GM13977 (cell line): ENCODE measurements at regions not wholly inside any gene's neighbourhood (a gene's known extent, or its start where the extent isn't known, plus 50 kb on each side); places are given as distances from the start of the nearest gene placed in this dataset.

Experiments used
- DNase-seq: peaks from one replicate; pipeline ENCODE4 v3.0.0; 2012; ENCODE audit warnings: low spot score
- CTCF ChIP-seq: IDR thresholded peaks from 2 replicates; pipeline ENCODE4 v1.5.1; 2012; ENCODE audit warnings: mild to moderate bottlenecking, control low read depth; ENCODE audit not compliant: insufficient read depth; ENCODE audit errors: extremely low read depth, missing control alignments
- in situ Hi-C: fragments of 300-500 bp; cut with MboI; formaldehyde crosslinking; loops from one replicate; pipeline ENCODE4 v1.12.0; 2022; ENCODE audit warnings: low sequenced_read_pairs, low pct_unique_long_range_greater_than_20kb, mixed read lengths, inconsistent platforms; ENCODE audit not compliant: unreplicated experiment

GRCh38 chr11:115052601-115053000, 374.3 kb downstream of the NXPE2 start:
- in situ Hi-C loops = no loop called here
- no peak for DNase-seq
- TF ChIP-seq CTCF = no peak

GRCh38 chr11:115054570-115055538, 376.5 kb downstream of the NXPE2 start:
- no peak for TF ChIP-seq CTCF
- in situ Hi-C loops = no loop called here
- DNase-seq = no peak

- no peak for TF ChIP-seq CTCF
- in situ Hi-C loops = no loop called here
- DNase-seq = no peak
These were observed 378.2 kb downstream of the NXPE2 start for GRCh38 chr11:115056514-115056913.

- no peak for TF ChIP-seq CTCF
- no peak for DNase-seq
- in situ Hi-C loops = no loop called here
These were observed 382.5 kb downstream of the NXPE2 start for GRCh38 chr11:115060840-115061239.

GRCh38 chr11:115065314-115065713, 387.0 kb downstream of the NXPE2 start:
- no peak for DNase-seq
- in situ Hi-C loops = no loop called here
- no peak for TF ChIP-seq CTCF

- DNase-seq = no peak
- TF ChIP-seq CTCF = no peak
- in situ Hi-C loops = no loop called here
These were observed 387.7 kb downstream of the NXPE2 start for GRCh38 chr11:115065830-115066664.
